ENCODE measurements at regions not wholly inside any gene's neighbourhood (a gene's known extent, or its start where the extent isn't known, plus 50 kb on each side); places are given as distances from the start of the nearest gene placed in this dataset.

DNA sequence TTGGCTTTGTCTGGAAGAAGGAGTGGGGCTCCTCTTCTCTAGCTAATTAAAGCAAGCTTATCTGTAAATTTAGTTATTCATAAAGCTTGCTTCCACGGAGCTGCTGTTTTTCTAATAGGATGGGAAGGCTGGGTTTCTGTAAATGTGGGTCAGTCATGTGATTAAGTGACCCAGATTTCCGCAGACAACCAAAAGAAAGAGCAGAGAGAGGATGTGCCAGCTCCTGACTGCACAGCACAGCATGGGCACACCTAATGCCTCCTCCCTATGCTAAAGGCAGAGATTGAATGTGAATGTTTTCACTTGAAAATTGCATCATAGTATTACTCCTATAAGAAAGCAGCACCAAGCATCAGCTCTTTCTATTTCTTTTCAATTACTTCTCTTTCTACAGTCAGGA is 160.2 kb downstream of the FAT3 start:
- Mint-ChIP-seq H3K27me3 (no peaks in the 10 kb centered on the region), H3K36me3 (ENCODE audit: low read depth) (no peaks in the 10 kb centered on the region), H3K27ac (no peak overlapping the region), H3K9me3 (no peaks in the 10 kb centered on the region), H3K4me3 (no peak overlapping the region), H3K4me1 (no peaks in the 10 kb centered on the region)
- no peak for DNase-seq
- ATAC-seq: no peak

DNA sequence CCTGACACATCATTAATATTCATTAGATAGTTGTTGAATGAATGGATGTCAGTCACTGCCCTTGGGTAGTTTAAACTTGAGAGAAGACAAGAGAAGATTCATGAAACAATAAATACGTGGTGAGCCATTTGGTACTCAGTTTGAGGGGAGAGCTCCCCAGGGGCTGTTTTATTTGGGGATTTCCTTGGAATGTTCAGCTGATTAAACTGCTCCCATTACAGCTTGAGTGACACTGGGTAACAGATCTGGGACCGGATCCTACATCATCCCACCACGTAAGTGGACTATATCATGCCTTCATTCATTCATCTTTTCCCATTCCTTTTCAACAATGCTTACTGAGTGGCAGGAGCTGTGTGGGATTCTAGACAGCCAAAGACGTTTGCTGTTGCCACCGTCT is 162.0 kb downstream of the FAT3 start:
- Mint-ChIP-seq H3K4me3 (no peak overlapping the region), H3K36me3 (ENCODE audit: low read depth) (no peaks in the 10 kb centered on the region), H3K27me3 (no peaks in the 10 kb centered on the region), H3K27ac (no peak overlapping the region), H3K9me3 (no peaks in the 10 kb centered on the region), H3K4me1 (no peaks in the 10 kb centered on the region)
- DNase-seq: no peak
- ATAC-seq: no peak

DNA sequence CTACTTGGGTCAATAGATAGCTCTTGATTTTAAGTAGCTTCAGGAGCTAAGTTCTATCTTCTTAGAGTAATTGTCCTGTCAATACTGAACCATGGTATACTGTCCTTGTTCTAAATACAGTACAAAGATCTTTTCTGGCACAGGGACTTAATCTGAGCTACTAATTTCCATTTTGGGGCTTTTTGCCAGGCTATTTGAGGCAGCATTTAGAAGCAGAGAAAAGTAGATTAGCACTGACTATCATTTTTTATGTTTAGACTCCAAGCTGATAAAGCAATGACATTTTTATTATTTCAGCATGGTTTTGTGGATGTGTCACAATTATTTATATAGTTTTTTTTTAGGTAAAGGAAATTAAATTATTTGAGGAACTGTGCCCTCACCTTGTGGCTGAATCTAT is 163.2 kb downstream of the FAT3 start:
- ATAC-seq: no peak
- no peaks in the 10 kb centered on the region for H3K27me3 Mint-ChIP-seq
- no peak for DNase-seq
- no peaks in the 10 kb centered on the region for H3K36me3 Mint-ChIP-seq (ENCODE audit: low read depth)
- H3K4me1 Mint-ChIP-seq: no peaks in the 10 kb centered on the region
- no peak overlapping the region for H3K27ac Mint-ChIP-seq
- H3K4me3 Mint-ChIP-seq: no peak overlapping the region
- no peaks in the 10 kb centered on the region for H3K9me3 Mint-ChIP-seq

DNA sequence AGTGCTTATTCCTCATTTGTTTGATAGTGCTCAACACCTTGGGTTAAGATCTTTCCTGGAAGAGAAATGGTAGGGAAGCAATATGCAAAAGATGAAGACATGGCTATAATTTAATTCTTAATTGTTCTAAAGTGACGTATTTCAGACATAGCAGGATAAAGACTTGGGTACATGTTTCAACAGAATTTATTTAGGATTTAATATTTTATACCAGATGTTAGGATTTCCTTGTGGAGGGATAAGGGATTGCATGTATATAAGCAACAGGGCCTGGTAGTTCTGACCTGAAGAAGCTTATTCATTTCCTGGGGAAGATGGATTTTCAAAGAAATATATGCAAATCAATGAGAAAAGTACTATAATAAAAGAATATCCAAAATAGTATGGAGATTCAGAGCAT is 163.8 kb downstream of the FAT3 start:
- no peak overlapping the region for H3K4me3 Mint-ChIP-seq
- no peaks in the 10 kb centered on the region for H3K4me1 Mint-ChIP-seq
- no peak for DNase-seq
- no peak overlapping the region for H3K27ac Mint-ChIP-seq
- H3K9me3 Mint-ChIP-seq: no peaks in the 10 kb centered on the region
- no peaks in the 10 kb centered on the region for H3K36me3 Mint-ChIP-seq (ENCODE audit: low read depth)
- no peaks in the 10 kb centered on the region for H3K27me3 Mint-ChIP-seq
- no peak for ATAC-seq

DNA sequence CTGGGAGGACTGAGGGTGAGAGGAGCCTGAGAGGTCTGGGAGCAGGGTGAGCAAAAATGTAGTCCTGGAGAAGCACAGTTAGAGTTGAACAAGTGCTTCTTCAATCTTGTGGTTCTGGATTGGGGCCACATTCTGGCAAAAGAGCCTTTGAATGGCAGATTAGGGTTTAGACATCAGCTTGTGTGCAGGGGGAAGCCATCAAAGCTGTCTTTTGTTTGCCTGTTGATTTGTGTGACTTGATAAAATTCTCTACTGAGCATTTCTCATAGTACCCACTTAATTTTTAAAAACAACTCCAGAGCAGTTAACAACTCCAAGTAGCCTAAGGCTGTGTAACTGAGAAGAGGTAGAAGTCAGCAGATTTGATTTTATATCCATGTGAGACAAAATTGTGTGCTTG is 166.2 kb downstream of the FAT3 start:
- no peak overlapping the region for H3K27ac Mint-ChIP-seq
- no peaks in the 10 kb centered on the region for H3K27me3 Mint-ChIP-seq
- DNase-seq (no peak), ATAC-seq (no peak)
- no peaks in the 10 kb centered on the region for H3K36me3 Mint-ChIP-seq (ENCODE audit: low read depth)
- H3K4me3 Mint-ChIP-seq: no peak overlapping the region
- no peaks in the 10 kb centered on the region for H3K9me3 Mint-ChIP-seq
- H3K4me1 Mint-ChIP-seq: no peaks in the 10 kb centered on the region

DNA sequence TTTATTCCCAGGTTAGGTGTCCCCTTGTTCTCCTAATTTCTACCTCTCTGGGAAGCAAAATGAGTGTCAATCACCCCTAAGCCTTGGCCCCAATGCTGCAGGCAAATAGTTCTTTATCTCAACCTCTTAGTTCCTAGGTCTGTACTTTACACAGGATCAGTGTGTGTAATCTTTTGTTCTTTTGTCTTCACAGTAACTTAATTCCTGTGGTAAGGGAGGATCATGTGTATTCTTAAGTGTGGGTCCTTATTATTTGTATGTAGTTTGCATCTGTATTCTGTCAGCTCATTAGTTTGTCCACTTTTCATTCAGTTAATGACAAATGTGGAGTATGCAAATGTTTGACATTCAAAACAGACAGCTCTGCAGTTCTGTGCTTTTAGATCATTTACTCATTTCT is 166.7 kb downstream of the FAT3 start:
- DNase-seq: no peak
- H3K4me1 Mint-ChIP-seq: no peaks in the 10 kb centered on the region
- H3K27me3 Mint-ChIP-seq: no peaks in the 10 kb centered on the region
- no peaks in the 10 kb centered on the region for H3K9me3 Mint-ChIP-seq
- no peak overlapping the region for H3K4me3 Mint-ChIP-seq
- ATAC-seq: no peak
- no peaks in the 10 kb centered on the region for H3K36me3 Mint-ChIP-seq (ENCODE audit: low read depth)
- H3K27ac Mint-ChIP-seq: no peak overlapping the region

DNA sequence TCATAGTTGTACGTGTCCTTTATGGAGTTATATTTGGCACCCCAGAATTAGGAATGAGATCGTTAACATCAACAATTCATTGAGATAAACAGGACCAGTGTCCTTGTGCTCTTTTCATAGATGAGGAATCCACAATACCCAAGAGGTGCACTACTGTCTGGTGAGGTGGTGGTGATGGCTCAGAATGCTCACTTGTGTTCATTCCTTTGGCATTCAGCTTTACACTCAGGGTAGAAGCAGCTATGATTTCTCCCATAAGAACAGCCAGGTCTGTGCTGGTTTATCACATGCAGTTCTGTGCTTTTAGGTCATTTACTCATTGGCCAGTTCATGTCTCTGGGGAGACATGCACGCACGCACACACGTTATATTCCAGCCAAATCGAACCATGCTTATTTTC is 167.2 kb downstream of the FAT3 start:
- H3K27ac Mint-ChIP-seq: no peak overlapping the region
- no peaks in the 10 kb centered on the region for H3K27me3 Mint-ChIP-seq
- no peaks in the 10 kb centered on the region for H3K36me3 Mint-ChIP-seq (ENCODE audit: low read depth)
- H3K9me3 Mint-ChIP-seq: no peaks in the 10 kb centered on the region
- H3K4me1 Mint-ChIP-seq: no peaks in the 10 kb centered on the region
- ATAC-seq (no peak), DNase-seq (no peak)
- no peak overlapping the region for H3K4me3 Mint-ChIP-seq

DNA sequence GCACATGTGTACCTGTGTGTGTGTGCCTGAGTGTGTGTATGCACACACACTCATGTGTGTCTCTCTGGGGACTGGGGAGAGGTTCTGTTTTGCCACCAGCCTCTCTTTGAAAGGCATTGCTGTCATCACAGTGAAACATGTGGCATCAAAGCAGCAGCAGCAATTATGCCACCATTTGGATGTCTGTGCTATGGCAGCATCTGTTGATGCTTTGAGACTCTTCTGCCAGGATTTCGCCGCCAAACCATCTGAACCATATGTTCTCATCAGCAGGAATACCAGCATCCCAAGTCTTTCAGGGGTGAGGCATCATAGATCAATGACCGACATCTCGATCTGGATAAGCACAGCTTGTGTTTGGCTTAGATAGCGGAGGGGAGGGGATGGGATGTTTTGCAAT is 168.6 kb downstream of the FAT3 start:
- Mint-ChIP-seq H3K27ac (no peak overlapping the region), H3K4me1 (no peaks in the 10 kb centered on the region), H3K27me3 (no peaks in the 10 kb centered on the region), H3K36me3 (ENCODE audit: low read depth) (no peaks in the 10 kb centered on the region), H3K4me3 (no peak overlapping the region), H3K9me3 (no peaks in the 10 kb centered on the region)
- ATAC-seq (no peak), DNase-seq (no peak)

DNA sequence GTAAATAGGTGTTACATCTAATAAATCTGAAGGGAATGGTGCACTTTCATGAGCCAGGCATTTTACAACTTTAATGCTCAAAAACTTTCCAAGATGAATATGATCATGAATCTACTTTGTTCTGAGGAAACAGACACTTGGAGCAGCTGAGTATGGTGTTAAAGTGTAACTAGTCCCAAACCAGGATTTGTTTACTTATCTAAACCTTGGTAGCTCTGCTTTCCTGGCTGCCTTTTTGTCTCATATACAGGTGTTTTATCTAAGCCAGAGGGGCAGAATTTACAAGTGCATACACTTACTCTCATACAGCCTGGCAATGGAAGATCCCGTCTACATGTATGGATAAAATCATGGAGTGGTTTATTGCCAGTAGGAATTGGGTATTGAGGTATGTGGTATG is 171.5 kb downstream of the FAT3 start:
- Mint-ChIP-seq H3K4me1 (no peaks in the 10 kb centered on the region), H3K4me3 (no peak overlapping the region), H3K9me3 (no peaks in the 10 kb centered on the region), H3K27ac (no peak overlapping the region), H3K27me3 (no peaks in the 10 kb centered on the region), H3K36me3 (ENCODE audit: low read depth) (no peaks in the 10 kb centered on the region)
- DNase-seq (no peak), ATAC-seq (no peak)

DNA sequence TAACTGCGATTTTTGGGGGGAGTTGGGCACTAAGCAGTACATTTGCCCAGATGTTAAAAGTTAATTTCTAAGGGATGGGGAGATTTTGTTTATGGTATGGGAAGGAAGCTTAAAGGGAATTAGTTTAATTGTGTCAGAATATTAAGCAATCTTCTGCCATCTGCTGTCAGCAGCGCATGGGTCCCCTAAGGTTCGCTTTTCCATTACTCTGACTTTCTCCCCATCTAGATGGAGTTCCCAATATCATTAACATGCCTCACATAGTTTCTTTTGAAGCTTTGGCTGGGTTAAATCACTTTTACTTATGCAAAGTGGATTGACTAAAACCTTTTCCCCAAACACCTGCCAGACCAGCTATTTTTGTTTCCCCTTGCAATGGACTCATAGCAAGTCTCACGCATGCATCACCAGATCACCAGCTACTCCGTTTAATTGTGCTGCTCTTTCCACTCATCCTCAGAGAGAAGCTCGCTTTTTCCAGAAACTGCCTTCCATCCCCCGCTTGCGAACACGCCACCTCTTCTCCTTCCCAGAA is 172.7 kb downstream of the FAT3 start:
- H3K36me3 Mint-ChIP-seq (ENCODE audit: low read depth): no peaks in the 10 kb centered on the region
- DNase-seq (no peak), ATAC-seq (no peak)
- no peak overlapping the region for H3K27ac Mint-ChIP-seq
- no peaks in the 10 kb centered on the region for H3K4me1 Mint-ChIP-seq
- no peaks in the 10 kb centered on the region for H3K27me3 Mint-ChIP-seq
- H3K9me3 Mint-ChIP-seq: peaks cover 3% of the 10 kb centered on the region
- H3K4me3 Mint-ChIP-seq: no peak overlapping the region

DNA sequence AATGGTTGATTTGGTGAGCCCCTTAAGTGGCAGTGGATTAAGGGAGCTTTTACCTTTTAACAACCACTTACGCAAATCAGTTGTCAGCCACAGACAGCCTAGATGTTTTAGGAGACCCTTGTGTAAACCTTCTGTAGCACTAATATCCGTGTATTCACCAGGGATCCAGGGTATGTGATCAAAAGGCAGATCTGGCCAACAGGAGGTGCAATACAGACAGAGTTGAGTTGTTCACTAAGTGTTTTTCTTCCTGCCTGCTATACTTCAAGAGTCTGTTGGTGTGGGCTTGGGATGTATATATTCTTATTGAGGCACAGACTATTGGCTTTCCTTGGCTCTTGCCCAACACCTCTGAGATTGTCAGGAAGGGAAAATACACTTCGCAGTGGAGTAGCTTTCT is 175.1 kb downstream of the FAT3 start:
- Mint-ChIP-seq H3K36me3 (ENCODE audit: low read depth) (no peaks in the 10 kb centered on the region), H3K27ac (no peak overlapping the region), H3K4me3 (no peak overlapping the region), H3K9me3 (peaks cover 3% of the 10 kb centered on the region), H3K4me1 (no peaks in the 10 kb centered on the region), H3K27me3 (no peaks in the 10 kb centered on the region)
- DNase-seq (no peak), ATAC-seq (no peak)

DNA sequence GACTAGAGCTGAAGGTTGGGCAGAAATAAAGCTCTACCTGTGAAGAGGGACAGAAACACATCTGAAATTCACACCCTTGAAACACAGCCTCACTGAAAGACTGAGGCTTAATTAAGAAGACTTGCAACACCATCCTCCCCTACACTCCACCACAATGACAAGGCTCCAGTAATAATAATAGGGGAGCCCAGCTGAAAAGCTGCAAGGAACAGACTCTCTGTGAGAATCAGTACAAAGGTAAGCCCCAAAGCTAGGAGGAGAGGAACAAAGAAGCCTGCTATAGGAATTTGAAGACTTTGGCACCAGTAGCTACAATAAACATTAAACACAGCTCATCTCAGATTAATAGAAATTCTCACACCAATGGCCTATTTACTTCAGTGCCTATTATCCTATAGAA is 176.9 kb downstream of the FAT3 start:
- peaks cover 3% of the 10 kb centered on the region for H3K9me3 Mint-ChIP-seq
- H3K36me3 Mint-ChIP-seq (ENCODE audit: low read depth): no peaks in the 10 kb centered on the region
- H3K27ac Mint-ChIP-seq: no peak overlapping the region
- H3K4me1 Mint-ChIP-seq: no peaks in the 10 kb centered on the region
- no peaks in the 10 kb centered on the region for H3K27me3 Mint-ChIP-seq
- H3K4me3 Mint-ChIP-seq: no peak overlapping the region
- DNase-seq: no peak
- ATAC-seq: no peak

DNA sequence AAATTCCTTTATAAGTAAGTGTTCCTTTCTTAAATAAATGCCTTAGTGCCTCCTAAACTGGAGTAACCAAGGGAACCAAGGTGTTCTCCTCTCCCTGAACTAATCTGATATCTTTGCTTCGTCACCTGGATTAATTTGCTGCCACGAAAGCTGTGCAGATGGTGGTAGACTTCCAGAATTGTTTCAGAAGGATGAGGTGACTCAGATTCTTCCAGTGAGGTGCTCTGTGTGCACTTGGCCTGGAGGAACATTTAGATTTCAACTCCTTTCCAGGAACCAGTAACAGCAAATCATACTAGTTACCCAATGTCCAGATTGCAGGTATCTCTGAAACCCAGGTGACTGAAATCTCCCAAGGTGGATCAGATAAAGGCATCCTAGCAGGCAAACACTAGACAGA is 181.9 kb downstream of the FAT3 start:
- Mint-ChIP-seq H3K36me3 (ENCODE audit: low read depth) (no peaks in the 10 kb centered on the region), H3K4me1 (no peaks in the 10 kb centered on the region), H3K27ac (no peak overlapping the region), H3K27me3 (no peaks in the 10 kb centered on the region), H3K9me3 (peaks cover 7% of the 10 kb centered on the region), H3K4me3 (no peak overlapping the region)
- ATAC-seq (no peak), DNase-seq (no peak)

DNA sequence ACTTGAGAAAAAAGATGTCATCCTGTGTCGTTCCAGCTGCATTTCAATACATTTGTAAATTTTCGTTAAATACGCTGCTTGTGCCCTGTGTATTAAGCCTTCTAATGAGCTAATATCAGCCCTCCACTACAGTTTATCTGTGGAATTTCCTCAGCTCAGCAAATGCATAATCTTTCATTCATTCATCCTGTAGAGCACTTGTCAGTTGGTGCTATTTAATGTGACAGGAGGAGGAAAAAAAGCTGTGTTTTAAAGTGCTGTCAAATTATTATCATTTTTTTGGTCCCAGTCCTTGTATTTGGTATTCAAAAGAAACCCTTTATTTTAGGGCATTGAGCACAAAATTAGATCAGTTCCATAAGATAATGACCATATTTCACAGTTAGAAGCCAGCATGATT is 184.7 kb downstream of the FAT3 start:
- no peak overlapping the region for H3K4me3 Mint-ChIP-seq
- DNase-seq: no peak
- H3K4me1 Mint-ChIP-seq: peaks cover 3% of the 10 kb centered on the region
- H3K27ac Mint-ChIP-seq: no peak overlapping the region
- H3K9me3 Mint-ChIP-seq: peaks cover 4% of the 10 kb centered on the region
- no peaks in the 10 kb centered on the region for H3K36me3 Mint-ChIP-seq (ENCODE audit: low read depth)
- no peaks in the 10 kb centered on the region for H3K27me3 Mint-ChIP-seq
- no peak for ATAC-seq

DNA sequence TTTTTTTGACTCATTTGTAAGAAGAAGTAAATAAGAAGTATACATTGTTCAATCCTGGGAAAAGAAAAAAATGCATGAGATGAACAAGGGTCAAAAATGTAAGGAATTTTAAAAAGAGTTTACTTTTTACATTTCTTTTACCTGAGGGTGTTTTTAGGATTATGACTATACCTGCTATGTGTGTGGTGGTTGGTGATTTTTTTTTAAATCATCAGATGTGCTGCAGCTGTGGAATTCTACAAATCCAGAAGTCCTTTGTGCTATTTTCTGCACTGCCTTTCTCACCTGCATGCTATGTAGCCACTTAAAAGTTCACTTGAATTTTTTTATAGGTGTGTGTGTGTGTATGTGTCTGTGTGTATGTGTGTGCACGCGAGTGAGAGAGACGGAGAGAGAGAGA is 185.3 kb downstream of the FAT3 start:
- no peak for ATAC-seq
- Mint-ChIP-seq H3K4me3 (no peak overlapping the region), H3K9me3 (peaks cover 4% of the 10 kb centered on the region)

DNA sequence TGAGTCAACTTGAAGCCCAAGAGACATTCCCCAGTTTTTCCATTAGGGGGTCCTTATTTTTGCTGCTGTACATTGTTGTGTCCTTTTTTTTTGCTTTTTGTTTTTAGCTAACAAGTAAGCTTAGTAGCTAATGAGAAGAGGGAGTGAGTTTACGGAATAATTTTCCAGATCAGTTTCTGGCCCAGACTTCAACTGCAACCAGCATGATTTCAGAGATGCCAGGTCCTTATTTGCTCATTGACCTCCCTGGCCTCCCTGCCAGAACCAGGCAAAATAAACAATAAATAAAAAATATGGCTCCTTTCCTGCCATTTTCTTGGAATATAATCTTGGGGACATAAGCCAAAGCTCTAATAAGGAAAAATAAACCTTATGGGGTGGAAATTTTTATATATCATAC is 185.9 kb downstream of the FAT3 start:
- no peak for ATAC-seq
- DNase-seq: no peak
- H3K4me3 Mint-ChIP-seq: no peak overlapping the region
- H3K4me1 Mint-ChIP-seq: peaks cover 3% of the 10 kb centered on the region
- no peak overlapping the region for H3K27ac Mint-ChIP-seq
- H3K36me3 Mint-ChIP-seq (ENCODE audit: low read depth): no peaks in the 10 kb centered on the region
- no peaks in the 10 kb centered on the region for H3K27me3 Mint-ChIP-seq
- peaks cover 4% of the 10 kb centered on the region for H3K9me3 Mint-ChIP-seq

More for the DNA sequence above, 185.3 kb downstream of the FAT3 start:
- no peak overlapping the region for H3K27ac Mint-ChIP-seq
- H3K27me3 Mint-ChIP-seq: no peaks in the 10 kb centered on the region
- no peak for DNase-seq
- H3K36me3 Mint-ChIP-seq (ENCODE audit: low read depth): no peaks in the 10 kb centered on the region
- H3K4me1 Mint-ChIP-seq: peaks cover 3% of the 10 kb centered on the region
